NOMO-1 treated with DMSO at 0.1 percent for 48 hours (cell line): ENCODE measurements at regions not wholly inside any gene's neighbourhood (a gene's known extent, or its start where the extent isn't known, plus 50 kb on each side); places are given as distances from the start of the nearest gene placed in this dataset.

Experiments used
- DNase-seq: peaks from one replicate; lab custom pipeline; 2025; ENCODE audit not compliant: unreplicated experiment; lab: John Stamatoyannopoulos, UW

DNA sequence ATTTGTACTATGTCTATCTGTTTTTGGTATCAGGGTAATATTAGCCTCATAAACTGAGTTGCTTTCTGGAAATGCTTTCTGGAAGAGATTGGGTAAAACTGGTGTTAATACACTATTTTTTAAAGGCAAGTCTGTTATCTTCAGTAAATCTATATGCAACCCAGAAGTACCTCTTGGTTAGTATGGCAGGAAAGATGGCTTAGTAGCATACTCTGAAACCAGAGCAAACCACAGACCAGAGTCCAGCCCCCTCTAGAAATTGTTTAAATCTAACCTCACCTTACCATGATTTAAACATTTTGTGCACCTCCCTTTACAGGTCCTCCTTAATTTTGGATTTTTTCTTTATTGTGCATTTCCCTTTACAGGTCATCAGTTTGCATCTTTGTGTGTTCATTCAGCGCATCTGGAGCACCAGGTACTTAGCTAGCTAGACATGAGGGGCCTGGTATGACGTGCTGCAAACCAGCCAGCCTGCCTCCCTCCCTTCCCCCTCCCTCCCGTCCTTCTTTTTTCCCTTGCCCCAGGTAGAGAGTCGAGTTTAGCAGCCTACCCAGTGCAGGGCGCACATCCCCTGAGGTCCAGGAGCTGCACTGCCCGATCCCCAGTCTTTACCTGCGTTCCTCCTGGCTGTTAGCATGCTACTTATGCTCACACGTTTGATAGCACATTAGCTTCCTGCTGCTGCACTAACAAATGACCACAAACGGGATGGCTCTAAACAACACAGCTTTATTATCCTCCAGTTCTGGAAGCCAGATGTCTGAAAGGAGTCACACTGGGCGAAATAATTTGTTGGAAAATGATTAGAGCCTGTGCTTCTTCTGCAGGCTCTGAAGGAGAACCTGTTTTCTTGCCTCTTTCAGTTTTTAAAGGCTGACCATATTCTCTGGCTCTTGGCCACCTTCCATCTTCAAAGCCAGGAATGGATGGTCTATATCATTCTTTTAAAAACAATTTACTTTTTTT is 299.9 kb upstream of the HABP2 start:
- DNase-seq = no peak

DNA sequence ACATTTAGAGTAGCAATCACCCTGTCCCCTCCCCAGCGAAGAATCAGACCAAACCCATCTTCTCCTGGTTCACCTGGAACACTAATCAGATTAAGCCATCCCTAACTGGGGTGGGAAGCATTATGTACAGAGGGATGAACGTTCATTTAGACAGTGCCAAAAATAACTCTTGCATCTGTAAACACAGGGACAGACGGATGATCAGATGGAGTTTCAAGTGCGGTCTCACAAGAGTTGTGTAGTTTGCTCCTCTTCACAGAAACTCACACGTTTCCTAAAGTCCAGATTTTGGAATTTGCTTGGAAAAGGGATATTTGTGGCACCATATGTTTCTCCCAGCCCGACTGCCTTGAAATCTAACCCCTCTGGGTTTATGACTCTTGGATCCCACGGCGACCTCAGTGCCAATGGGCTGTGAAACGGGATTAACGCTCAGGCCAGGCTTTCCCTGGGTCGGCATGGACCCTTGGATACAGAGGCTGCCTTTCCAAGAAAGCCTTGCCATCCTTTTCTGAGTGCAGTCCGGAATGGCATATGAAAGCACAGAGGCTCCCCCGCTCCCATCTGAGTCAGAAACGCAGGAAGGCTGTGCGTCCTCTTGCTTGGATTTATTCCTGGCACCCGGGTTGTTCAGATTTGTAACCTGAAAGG is 293.2 kb upstream of the HABP2 start:
- DNase-seq = no peak

DNA sequence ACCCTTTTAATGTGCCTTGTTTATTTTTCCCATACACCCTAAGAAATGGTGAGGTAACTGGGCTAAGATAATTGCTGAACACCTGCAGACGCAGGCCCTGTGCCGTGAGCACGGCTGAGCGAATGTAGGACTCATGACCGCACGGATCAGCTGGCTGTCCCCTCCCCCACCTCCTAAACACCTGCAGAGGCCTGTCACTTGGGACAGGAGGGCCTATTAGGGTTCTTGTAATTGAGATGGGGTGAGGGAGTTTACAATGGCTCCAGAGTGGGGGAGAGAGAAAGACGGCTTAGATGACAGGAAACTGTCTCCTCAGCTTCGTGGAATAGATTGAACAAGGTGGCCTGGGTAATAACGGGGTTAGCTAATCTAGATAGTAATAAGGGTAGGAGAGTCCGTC is 291.7 kb upstream of the HABP2 start:
- no peak for DNase-seq

DNA sequence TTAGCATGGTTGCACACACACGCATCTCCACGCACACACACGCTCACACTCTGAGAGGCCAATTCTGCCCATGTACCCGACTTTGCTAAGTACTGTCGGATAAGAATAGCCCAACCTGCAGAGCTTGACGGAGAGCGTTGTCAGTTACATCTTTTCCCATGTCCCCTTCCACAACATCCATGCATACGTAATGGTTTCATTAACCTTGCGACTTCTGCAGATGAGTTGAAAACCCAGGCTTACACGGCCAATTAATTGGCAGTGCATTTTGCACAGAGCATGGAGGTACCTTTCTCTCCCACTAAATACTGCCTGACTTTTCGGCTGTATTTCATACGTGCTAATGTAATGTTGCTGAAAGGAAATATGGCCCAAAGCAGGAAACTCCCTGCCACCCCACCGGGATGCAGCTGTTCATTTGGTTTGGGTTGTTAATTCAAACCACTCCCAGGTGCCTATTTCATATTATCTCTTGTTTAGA is 291.2 kb upstream of the HABP2 start:
- DNase-seq = no peak

DNA sequence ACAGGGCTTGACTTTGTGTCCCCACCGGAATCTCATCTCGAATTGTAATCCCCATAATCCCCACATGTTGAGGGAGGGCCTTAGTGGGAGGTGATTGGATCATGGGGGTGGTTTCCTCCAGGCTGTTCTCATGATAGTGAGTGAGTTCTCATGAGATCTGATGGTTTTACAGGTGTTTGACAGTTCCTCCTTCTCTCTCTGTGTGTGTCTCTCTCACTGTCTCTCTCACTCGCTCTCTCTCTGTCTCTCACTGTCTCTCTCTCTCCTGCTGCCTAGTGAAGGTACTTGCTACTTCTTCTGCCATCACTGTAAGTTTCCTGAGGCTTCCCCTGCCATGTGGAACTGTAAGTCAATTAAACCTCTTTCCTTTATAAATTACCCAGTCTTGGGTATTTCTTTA is 289.8 kb upstream of the HABP2 start:
- no peak for DNase-seq

DNA sequence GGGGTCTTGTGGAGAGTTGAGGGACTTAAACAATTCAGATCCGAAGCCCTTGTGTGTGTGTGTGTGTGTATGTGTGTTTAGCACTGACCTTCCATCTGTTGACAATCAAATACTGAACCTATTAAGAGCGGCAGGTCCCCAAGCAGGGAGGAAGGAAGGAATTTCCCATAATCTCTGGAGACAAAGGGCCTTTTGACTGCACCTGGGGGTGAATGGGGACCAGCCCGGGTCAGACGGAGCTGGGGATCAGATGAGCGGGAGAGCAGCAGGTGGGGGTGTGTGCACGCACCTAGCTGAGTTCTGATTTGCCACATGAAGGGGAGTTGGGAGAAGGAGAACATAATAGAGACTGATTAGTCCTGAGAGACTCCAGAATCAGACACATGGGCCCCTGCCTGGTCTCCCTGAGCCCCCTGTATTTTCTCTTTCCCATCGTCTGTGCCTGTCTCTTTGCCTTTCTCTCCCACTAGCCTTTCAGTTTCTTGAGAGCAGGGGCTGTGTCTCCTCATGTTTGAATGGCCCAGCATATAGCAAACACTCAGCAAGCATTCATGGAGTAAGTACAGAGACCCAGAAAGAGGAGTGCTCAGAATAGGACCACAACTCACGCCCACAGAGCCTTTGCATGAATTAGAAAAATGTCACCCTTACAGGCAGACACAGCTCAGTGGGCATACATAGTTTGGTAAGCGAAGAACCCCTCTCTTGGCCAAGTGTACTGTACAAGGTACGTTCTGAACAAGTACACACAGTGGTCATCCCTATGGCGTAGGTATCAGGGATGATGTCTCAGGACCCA is 288.3 kb upstream of the HABP2 start:
- no peak for DNase-seq

DNA sequence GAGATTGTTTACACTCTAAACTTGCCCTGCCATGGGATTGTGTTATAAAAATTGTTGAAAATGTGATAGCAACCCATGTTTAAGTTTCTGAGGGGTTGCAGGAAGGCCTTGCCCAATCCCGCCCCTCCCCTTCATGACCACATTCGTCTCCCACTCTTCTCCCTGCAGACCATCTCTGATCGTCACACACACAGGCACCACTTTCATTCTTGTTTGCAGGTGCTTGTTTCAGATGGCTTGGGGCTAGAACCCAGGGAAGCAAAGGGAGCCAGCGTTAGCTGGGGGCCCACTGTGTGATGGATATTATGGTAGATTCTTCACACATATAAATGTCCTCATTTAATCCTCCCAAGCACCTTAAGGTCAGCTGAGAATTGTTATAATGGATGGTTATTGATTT is 286.7 kb upstream of the HABP2 start:
- DNase-seq = no peak

DNA sequence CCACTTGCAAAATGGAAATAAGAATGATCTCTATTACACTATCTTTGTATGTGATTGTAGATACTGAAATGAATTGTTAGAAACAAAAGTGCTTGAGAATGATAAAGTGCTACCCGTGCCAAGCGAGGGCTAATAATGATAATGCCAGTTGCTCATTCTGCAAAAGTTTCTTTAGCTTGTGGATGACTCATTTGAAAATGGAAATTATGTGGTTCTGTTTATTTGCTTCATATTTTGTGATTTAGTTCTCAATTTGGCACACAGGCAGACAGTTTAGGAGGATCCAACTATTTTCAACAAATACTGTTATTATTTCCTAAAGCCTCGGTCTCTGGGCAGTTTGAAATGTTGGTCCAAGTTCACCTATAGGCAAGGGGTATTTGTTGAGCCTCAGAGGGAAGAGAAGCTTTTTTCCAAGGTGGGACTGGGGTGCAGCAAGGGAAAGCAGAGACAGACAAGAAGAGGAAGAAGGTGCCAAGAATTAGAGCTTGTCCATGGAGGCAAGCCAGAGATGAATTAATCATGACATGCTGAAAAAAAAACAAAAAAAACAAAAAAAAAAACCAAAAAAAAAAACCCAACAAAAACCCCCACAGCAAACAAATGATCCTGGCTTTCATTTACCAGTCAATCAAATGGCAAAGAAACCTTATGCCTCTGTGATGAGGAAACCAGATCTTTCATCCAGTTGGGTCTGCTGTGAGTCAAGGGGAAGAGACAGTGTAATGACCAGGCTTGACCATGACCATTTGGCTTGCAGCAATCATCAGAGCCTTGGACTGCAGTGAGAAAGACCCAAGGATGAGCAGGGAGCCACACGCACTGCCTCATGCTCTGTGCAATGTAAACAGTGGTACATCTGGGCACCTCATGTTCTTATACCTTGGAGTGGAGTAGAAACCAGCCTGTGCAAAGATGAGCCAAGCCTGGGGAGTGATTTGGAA is 285.0 kb upstream of the HABP2 start:
- DNase-seq = peak; percentile 35

DNA sequence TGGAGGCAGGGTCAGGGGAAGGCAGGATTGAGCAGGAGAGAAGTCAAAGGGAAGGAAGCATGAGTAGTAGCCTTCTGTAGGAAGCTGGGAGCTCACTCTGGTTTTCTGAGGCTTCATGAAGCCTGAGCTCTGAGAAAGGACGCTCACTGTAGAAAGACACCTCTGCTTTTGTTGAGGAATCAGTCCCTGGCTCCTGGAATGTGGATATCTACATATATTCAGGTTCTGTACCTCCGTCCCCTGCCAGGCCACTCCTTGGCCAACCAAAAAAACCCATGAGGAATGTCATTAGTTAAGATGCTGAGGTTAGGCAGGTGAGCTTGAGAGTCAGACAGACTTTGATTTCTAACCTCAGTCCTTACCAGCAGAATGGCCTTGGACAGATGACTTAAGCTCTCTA is 283.5 kb upstream of the HABP2 start:
- DNase-seq = no peak

DNA sequence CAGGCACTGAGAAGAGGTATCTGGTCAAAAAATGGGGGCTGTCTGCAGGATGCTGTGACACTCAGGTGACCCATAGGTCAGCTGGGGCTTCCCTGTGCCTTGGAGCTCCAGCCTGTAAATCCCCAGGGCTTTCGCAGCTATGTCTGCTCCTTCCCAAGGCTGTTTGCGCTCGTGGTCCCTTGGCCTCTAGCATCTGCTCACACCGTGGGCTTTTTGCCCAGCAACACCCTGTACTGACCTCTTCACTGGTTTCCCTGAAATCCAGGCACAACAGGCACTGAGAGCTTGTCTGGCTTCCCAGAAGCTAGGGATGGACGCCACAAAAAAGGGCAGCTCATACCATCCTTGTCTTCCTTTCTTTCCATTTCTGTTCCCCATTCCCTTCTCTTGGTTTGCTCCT is 280.3 kb upstream of the HABP2 start:
- no peak for DNase-seq

DNA sequence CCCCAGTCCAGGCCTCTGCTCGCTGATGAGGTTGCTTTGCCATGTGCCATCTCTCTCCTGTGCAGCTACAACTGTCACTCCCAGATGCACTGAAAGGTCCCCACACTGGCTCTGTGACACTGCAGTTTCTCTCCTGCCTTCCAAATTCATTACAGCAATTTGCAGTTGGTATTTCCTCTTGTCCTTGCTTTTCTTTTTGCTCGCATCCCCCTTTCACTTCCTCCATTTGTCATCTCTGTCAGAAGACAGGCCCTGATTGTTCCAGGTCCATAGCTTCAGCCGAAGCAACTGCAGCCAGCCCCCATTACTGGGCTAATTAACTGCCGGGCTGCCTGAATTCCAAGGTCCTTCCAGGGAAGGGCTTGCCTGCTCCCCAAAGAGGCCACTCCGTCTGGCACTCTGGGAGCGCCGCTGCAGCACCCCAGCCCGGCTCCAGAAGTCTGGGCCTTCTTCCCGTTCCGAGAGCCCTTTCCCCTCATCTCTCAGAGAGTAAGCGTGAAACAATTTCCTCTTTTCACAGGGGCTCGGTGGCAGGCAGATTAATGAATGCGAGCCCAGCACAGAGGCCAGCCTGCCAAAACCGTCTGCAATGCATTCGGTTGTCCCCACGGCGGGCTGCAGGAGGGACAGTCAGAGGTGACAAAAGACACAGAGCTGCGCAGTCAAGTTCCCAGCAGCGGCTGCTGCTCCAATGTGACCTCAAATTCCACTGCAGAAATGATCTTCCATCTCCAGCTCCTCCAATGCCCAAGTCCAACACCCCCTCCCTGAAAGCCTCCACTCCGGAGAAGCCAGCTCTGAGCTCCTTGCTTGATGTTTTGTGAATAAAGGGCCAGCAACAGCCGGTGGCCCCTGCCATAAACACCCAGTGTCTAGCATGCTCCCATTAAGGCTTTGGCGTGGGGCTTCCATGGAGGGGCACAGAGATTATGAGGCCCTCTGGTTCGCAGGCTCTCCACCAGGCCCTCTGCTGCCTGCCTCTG is 279.4 kb upstream of the HABP2 start:
- DNase-seq = peak; percentile 93

DNA sequence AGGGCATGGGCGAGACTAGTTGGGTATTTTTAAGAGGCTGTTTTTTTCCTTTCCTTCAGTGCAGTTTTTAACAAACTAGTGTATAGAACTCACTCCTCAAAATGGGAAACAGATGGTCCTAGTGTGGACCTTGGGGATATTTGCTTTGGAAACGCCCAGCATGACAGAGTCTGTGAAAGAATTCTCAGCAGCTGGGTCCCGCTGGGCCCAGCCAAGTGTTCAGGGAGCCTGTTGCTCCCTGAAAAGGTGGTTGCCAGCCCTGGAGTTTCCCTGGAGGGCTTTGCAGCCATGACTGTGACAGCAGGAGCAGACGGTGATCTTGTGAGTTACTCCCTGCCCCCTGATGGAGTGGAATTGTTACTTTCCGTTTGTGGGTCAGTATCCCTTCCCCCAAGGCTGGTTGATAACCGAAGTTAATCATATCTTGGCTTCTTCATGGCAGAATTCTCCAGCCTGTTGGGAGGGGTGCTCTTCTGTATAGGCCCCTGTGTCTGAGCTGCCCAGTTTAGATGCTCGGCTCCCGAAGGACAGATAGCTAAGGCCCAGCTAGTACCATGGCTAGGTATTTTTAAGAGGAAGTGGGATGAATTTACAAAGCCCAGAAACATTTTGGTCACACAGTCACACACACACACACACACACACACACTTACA is 278.6 kb upstream of the HABP2 start:
- DNase-seq = no peak

DNA sequence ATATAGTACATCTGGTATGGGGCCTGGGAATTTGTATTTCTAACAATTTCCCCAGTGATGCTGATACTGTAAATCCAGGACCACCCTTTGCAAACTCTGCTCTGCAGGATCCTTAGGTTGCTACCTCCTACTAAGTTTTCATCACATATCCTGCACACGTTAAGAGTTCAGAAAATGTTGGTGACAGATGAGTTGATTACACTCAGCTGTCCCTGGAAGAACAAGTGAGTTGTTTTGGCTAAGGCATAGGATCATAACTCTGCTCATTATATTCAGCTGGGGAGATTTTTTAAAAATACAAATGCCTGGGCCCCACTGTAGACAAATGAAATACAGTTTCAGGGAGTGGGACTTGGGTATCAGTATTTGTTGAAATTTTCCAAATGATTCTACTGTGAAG is 274.6 kb upstream of the HABP2 start:
- DNase-seq = no peak

DNA sequence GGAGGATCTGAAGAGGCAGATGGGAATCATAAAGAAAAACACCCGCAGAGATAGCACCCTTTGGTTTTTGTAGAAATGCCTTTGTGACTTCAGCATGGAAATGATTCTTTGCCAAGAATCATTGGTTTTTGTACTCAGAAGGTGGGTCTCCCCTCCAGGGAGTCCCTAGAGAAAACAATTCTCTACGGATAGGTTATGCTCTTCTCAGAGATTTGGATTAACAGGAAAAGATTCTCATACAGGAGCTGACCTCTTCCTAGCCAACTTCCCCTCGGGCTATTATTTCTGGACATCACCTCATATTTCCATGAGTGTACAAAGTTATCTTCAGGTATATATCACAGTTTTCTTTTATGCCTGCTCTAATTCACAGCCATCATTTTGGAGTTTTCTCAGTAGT is 274.2 kb upstream of the HABP2 start:
- DNase-seq = no peak

DNA sequence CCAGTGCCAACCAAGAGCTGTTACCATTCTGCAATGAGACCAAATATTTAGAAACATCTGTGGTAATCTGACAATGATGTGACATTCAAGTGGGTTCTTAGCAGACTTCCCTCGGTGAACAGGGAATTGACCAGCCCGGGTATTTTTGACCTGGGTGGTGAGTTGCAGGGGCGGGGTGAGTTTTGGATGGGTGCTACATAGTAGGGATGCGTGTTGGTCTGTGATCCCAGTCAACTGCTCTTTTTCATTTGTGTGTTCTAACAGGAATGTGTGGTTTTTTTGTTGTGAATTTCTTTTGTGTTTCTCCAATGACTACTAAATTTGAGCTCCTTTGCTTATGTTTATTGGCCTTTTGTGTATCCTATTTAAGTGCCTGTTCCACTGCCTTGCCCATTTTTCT is 273.6 kb upstream of the HABP2 start:
- DNase-seq = no peak

DNA sequence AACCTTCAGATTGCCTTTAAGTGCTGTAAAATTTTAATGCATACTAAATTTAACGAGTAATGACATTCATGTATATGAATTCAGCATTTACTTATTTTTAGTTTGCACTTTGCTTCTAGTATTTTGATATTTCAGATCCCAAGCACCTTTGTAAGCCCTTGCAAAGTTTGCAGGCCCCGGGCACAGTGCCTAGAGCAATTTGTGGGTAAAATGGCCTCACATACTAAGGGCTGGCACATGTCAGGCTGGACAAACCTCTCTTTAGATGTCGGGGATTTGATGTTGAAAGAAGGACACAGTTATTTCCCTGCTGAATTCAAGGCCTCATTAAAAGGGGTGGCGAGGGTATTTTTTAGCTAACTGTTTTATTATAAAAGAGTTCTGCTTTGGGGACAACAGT is 270.3 kb upstream of the HABP2 start:
- DNase-seq = no peak

DNA sequence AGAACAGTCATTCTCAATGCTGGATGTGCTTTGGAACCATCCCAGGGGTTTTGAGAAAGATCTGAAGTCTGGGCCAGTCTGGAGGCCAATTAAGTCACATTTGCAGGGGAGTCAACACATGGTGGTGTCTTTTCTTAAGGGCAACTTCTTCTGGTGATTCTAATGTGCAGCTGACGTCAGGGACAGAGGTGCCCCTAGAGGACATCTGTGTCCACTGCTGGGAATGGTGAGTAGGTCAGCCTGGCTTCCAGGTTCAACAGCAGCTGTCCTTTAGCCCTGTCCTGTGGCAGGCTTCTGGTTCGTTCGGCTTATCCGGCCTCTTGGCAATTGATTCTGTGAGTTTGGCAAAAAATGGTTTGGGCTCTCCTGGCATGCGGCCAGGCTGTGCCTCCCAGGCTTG is 269.7 kb upstream of the HABP2 start:
- DNase-seq = no peak

DNA sequence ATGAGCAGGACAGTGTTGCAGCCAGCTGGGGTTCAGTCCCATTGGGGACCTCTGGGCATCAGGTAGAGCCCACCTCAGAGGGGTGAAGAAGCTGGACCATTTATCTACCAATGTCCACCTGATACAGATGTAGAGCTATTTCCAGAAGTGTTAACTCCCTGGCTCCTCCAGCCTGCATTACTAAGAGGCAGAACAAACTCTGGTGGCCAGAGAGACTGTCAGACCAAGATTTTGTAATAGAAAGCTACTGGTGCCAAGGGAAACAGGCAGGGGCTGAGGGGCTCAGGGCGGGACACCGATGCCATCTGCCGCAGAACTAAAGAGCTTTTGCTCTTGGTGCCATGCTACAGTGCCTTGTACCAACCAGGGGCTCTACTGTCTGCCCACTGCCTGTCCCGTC is 268.2 kb upstream of the HABP2 start:
- DNase-seq = no peak

DNA sequence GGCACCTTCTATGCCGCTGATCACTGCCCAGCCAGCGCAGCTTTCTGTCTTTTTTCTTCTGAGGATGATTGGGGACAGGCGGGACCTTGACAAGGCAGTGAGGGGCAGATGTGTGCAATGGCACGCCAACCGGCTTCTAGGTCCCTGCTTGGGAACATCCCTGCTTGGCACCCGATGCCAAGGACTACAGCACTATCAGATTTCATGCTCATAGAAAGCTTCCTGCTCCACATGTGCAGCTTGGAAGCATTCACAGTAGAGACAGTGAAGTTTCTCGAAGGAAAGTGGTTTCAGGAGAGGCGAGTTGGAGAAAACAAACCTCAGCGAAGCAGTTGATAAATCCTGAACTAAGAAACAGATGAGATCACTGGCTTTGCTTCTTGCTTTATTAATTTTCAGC is 267.5 kb upstream of the HABP2 start:
- no peak for DNase-seq
